HEK293 (cell line): ENCODE measurements at regions not wholly inside any gene's neighbourhood (a gene's known extent, or its start where the extent isn't known, plus 50 kb on each side); places are given as distances from the start of the nearest gene placed in this dataset.
A peak's percentile ranks its signal among the peaks of the same experiment; 100 is the strongest.

Experiments
- CTCF ChIA-PET: fragments of 350-600 bp; formaldehyde crosslinking; extraction: SDS; loops from one replicate; lab custom pipeline; 2021; ENCODE audit warnings: antibody characterized with exemption; lab: Yijun Ruan, JAX
- POLR2A ChIA-PET: fragments of 300-600 bp; formaldehyde crosslinking; extraction: SDS; loops from one replicate; lab custom pipeline; 2020; ENCODE audit warnings: antibody characterized with exemption, inconsistent platforms; lab: Yijun Ruan, JAX
- H3K27ac ChIP-seq: fragments of 200-500 bp; sonication (Bioruptor generic); 2 replicates; pipeline ENCODE4 v1.5.1; 2014; ENCODE audit warnings: low read depth, low read length, control low read depth, inconsistent platforms; ENCODE audit errors: extremely low read depth
- H3K36me3 ChIP-seq, 2 experiments: fragments of 200-500 bp in 1 of 2; sonication (Bioruptor generic) in 1 of 2; 1 replicate in 1 of 2; 2 replicates in 1 of 2; pipeline ENCODE4 v1.5.1; 2014 to 2017; ENCODE audit warnings: inconsistent platforms in 2 of 2, low read length in 2 of 2; ENCODE audit not compliant: control insufficient read depth in 2 of 2, insufficient read depth in 1 of 2
- H3K4me1 ChIP-seq: fragments of 200-500 bp; sonication (Bioruptor generic); 2 replicates; pipeline ENCODE4 v1.5.1; 2014; ENCODE audit warnings: mild to moderate bottlenecking, low read length, inconsistent platforms; ENCODE audit not compliant: control insufficient read depth, insufficient read depth
- H3K4me3 ChIP-seq: 2 replicates; pipeline ENCODE4 v1.5.1; 2011; ENCODE audit warnings: low read depth, mild to moderate bottlenecking, control low read depth, low read length, moderate library complexity
- H3K9me3 ChIP-seq: fragments of 200-500 bp; sonication (Bioruptor generic); 2 replicates; pipeline ENCODE4 v1.5.1; 2014; ENCODE audit warnings: low read depth, low read length, inconsistent platforms; ENCODE audit not compliant: control insufficient read depth, insufficient read depth
- ATF2 ChIP-seq: fragments of 450-650 bp; formaldehyde crosslinking; IDR thresholded peaks from 2 replicates; pipeline ENCODE4 v1.5.1; 2016; ENCODE audit warnings: missing biosample characterization, missing genetic modification characterization, low read depth
- CTCF ChIP-seq: fragments of 450-650 bp; formaldehyde crosslinking; IDR thresholded peaks from 2 replicates; pipeline ENCODE4 v1.5.1; 2016; ENCODE audit warnings: missing biosample characterization, missing genetic modification characterization
- GFI1B ChIP-seq: fragments of 450-650 bp; formaldehyde crosslinking; IDR thresholded peaks from 2 replicates; pipeline ENCODE4 v1.5.1; 2016; ENCODE audit warnings: missing biosample characterization, missing genetic modification characterization
- IKZF3 ChIP-seq: fragments of 450-650 bp; IDR thresholded peaks from 2 replicates; pipeline ENCODE4 v1.5.0; 2018; ENCODE audit warnings: missing biosample characterization, mild to moderate bottlenecking, missing genetic modification characterization, moderate library complexity
- KLF10 ChIP-seq: fragments of 450-650 bp; IDR thresholded peaks from 2 replicates; pipeline ENCODE4 v1.5.1; 2018; ENCODE audit warnings: missing biosample characterization, mild to moderate bottlenecking, missing genetic modification characterization
- KLF7 ChIP-seq: fragments of 450-650 bp; formaldehyde crosslinking; IDR thresholded peaks from 2 replicates; pipeline ENCODE4 v1.5.1; 2016; ENCODE audit warnings: missing biosample characterization, missing genetic modification characterization, borderline replicate concordance
- MEIS1 ChIP-seq: sonication (generic); formaldehyde crosslinking; IDR thresholded peaks from 2 replicates; pipeline ENCODE4 v1.8.1; 2022; ENCODE audit warnings: missing genetic modification reagents, mild to moderate bottlenecking, borderline replicate concordance
- MZF1 ChIP-seq: fragments of 450-650 bp; formaldehyde crosslinking; IDR thresholded peaks from 2 replicates; pipeline ENCODE4 v1.5.1; 2017; ENCODE audit warnings: missing biosample characterization, missing genetic modification characterization, borderline replicate concordance
- YY1 ChIP-seq: fragments of 450-650 bp; formaldehyde crosslinking; IDR thresholded peaks from 2 replicates; pipeline ENCODE4 v1.5.1; 2018; ENCODE audit warnings: missing biosample characterization, missing genetic modification characterization
- ZNF19 ChIP-seq: fragments of 450-650 bp; formaldehyde crosslinking; IDR thresholded peaks from 2 replicates; pipeline ENCODE4; 2016; ENCODE audit warnings: missing biosample characterization, missing genetic modification characterization, low read depth
- ZNF501 ChIP-seq: fragments of 450-650 bp; formaldehyde crosslinking; IDR thresholded peaks from 2 replicates; pipeline ENCODE4 v1.5.1; 2016; ENCODE audit warnings: missing biosample characterization, missing genetic modification characterization
- ZNF585B ChIP-seq: fragments of 450-650 bp; formaldehyde crosslinking; IDR thresholded peaks from 2 replicates; pipeline ENCODE4 v1.5.1; 2016; ENCODE audit warnings: missing biosample characterization, missing genetic modification characterization
- ZNF677 ChIP-seq: fragments of 450-650 bp; IDR thresholded peaks from 2 replicates; pipeline ENCODE4 v1.5.0; 2018; ENCODE audit warnings: missing biosample characterization, mild to moderate bottlenecking, missing genetic modification characterization, moderate library complexity
- ZNF768 ChIP-seq: fragments of 450-650 bp; formaldehyde crosslinking; IDR thresholded peaks from 2 replicates; pipeline ENCODE4 v1.5.1; 2018; ENCODE audit warnings: missing biosample characterization, mild to moderate bottlenecking, missing genetic modification characterization
- TF ChIP-seq, protein P1 (sequence below): fragments of 450-650 bp; formaldehyde crosslinking; IDR thresholded peaks from 2 replicates; pipeline ENCODE4 v1.5.1; 2016; ENCODE audit warnings: missing biosample characterization, missing genetic modification characterization
- TF ChIP-seq, protein P2 (sequence below): fragments of 450-650 bp; formaldehyde crosslinking; IDR thresholded peaks from 2 replicates; pipeline ENCODE4 v1.5.1; 2017; ENCODE audit warnings: missing biosample characterization, missing genetic modification characterization
- TF ChIP-seq, protein P3 (sequence below): fragments of 450-650 bp; formaldehyde crosslinking; IDR thresholded peaks from 2 replicates; pipeline ENCODE4 v1.5.1; 2016; ENCODE audit warnings: missing biosample characterization, missing genetic modification characterization

GRCh38 chr20:57849121-57849520 lies 139.3 kb upstream of the PMEPA1 start:
- ChIA-PET POLR2A (no interaction called here), CTCF (no interaction called here)
- no peaks in the 10 kb centered on the region for H3K4me1 ChIP-seq
- no peak overlapping the region for H3K4me3 ChIP-seq
- TF ChIP-seq ZNF677: no peak
- no peak for TF ChIP-seq CTCF (tag by site-specific recombination)
- no peak for TF ChIP-seq ZNF768 (tag by site-specific recombination)
- no peak for TF ChIP-seq KLF7 (tag by site-specific recombination)
- no peak for TF ChIP-seq IKZF3 (tag by site-specific recombination)
- no peak for TF ChIP-seq YY1 (tag by site-specific recombination)
- TF ChIP-seq ATF2: no peak
- TF ChIP-seq GFI1B: no peak
- no peak for TF ChIP-seq KLF10
- TF ChIP-seq MEIS1 (CRISPR knock-in tag): no peak
- H3K27ac ChIP-seq: no peak overlapping the region
- H3K36me3 ChIP-seq: no peaks in the 10 kb centered on the region
- H3K9me3 ChIP-seq: no peaks in the 10 kb centered on the region

GRCh38 chr20:57848282-57848681 lies 138.5 kb upstream of the PMEPA1 start:
- ChIA-PET POLR2A (no interaction called here), CTCF (no interaction called here)
- H3K36me3 ChIP-seq: no peaks in the 10 kb centered on the region
- H3K4me3 ChIP-seq: no peak overlapping the region
- no peaks in the 10 kb centered on the region for H3K4me1 ChIP-seq
- no peaks in the 10 kb centered on the region for H3K9me3 ChIP-seq
- TF ChIP-seq ZNF19 (tag by site-specific recombination) (no peak), ATF2 (peak; percentile 64)
- H3K27ac ChIP-seq: no peak overlapping the region

DNA sequence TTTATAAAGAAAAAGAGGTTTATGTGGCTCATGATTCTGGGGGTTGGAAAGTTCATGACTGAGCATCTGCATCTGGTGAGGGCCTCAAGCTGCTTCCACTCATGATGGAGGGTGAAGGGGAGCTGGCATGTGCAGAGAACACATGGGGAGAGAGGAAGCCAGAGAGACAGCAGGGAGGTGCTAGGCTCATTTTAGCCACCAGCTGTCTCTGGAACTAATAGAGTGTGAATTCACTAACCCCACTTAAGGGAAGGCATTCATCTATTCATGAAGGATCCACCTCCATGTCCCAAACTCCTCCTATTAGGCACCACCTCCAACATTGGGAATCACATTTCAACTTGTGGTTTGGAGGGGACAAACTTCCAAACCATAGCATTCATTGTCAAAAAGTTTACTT lies 137.3 kb upstream of the PMEPA1 start:
- ChIA-PET CTCF (no interaction called here), POLR2A (no interaction called here)
- no peaks in the 10 kb centered on the region for H3K4me1 ChIP-seq
- TF ChIP-seq, protein P1, sequence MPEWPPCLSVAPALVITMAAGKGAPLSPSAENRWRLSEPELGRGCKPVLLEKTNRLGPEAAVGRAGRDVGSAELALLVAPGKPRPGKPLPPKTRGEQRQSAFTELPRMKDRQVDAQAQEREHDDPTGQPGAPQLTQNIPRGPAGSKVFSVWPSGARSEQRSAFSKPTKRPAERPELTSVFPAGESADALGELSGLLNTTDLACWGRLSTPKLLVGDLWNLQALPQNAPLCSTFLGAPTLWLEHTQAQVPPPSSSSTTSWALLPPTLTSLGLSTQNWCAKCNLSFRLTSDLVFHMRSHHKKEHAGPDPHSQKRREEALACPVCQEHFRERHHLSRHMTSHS: no peak
- TF ChIP-seq, protein P2, sequence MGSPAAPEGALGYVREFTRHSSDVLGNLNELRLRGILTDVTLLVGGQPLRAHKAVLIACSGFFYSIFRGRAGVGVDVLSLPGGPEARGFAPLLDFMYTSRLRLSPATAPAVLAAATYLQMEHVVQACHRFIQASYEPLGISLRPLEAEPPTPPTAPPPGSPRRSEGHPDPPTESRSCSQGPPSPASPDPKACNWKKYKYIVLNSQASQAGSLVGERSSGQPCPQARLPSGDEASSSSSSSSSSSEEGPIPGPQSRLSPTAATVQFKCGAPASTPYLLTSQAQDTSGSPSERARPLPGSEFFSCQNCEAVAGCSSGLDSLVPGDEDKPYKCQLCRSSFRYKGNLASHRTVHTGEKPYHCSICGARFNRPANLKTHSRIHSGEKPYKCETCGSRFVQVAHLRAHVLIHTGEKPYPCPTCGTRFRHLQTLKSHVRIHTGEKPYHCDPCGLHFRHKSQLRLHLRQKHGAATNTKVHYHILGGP: no peak
- TF ChIP-seq, protein P3, sequence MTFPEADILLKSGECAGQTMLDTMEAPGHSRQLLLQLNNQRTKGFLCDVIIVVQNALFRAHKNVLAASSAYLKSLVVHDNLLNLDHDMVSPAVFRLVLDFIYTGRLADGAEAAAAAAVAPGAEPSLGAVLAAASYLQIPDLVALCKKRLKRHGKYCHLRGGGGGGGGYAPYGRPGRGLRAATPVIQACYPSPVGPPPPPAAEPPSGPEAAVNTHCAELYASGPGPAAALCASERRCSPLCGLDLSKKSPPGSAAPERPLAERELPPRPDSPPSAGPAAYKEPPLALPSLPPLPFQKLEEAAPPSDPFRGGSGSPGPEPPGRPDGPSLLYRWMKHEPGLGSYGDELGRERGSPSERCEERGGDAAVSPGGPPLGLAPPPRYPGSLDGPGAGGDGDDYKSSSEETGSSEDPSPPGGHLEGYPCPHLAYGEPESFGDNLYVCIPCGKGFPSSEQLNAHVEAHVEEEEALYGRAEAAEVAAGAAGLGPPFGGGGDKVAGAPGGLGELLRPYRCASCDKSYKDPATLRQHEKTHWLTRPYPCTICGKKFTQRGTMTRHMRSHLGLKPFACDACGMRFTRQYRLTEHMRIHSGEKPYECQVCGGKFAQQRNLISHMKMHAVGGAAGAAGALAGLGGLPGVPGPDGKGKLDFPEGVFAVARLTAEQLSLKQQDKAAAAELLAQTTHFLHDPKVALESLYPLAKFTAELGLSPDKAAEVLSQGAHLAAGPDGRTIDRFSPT (tag by site-specific recombination): no peak
- TF ChIP-seq ZNF585B: no peak
- no peak for TF ChIP-seq MZF1
- no peak for TF ChIP-seq ZNF501 (tag by site-specific recombination)
- no peak overlapping the region for H3K27ac ChIP-seq
- no peaks in the 10 kb centered on the region for H3K36me3 ChIP-seq
- no peaks in the 10 kb centered on the region for H3K9me3 ChIP-seq
- no peak overlapping the region for H3K4me3 ChIP-seq
